ENCODE measurements at regions not wholly inside any gene's neighbourhood (a gene's known extent, or its start where the extent isn't known, plus 50 kb on each side); places are given as distances from the start of the nearest gene placed in this dataset.

DNA sequence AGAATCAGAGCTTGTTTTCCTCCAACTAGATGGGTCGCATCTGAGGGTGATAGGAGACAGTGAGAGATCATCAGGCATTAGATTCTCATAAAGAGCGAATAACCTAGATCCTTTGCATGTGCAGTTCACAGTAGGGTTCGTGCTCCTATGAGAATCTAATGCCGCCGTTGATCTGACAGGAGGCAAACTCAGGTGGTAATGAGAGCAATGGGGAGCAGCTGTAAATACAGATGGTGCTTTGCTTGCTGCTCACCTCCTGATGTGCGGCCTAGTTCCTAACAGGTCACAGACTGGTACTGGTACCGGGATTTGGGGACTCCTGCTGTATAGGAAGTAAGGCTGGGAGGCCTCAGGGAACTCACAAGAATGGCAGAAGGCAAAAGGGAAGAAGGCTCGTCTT, 276.5 kb downstream of the FAT4 start:
- TF ChIP-seq GATA2 (IDR thresholded peaks at IDR 0.05; ENCODE audit: low read depth, low read length) (no peak), GATA3 (IDR thresholded peaks at IDR 0.05; ENCODE audit: low read depth, low read length) (no peak)

Measured in SH-SY5Y (cell line).